ENCODE measurements at regions not wholly inside any gene's neighbourhood (a gene's known extent, or its start where the extent isn't known, plus 50 kb on each side); places are given as distances from the start of the nearest gene placed in this dataset.
"Not testable (repeated sequence)": the region's sequence is repeated elsewhere in the genome, so short reads cannot be mapped to it uniquely, and the experiment has no call there.

DNA sequence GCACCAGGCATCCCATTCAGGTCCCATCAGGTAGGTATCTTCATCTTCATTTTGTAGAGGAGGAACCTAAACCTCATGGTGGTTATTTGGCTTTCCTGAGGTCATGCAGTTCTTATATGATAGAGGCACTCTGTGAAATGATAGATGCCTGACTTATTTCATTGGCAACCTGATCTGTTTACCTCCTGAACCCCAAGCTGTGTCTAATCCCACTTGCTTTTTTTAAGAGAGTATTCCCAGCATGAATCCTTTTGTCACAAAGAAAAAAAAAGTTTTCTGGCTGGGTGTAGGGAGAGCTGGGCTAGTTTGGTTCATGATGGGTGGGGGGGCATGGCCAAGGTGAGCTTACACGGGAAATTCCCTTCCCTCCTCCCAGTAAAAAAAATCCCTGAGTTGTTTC lies 154.2 kb downstream of the TENT5C start:
- DNase-seq (ENCODE audit: low read depth) = no peak
- TF ChIP-seq, protein P1, sequence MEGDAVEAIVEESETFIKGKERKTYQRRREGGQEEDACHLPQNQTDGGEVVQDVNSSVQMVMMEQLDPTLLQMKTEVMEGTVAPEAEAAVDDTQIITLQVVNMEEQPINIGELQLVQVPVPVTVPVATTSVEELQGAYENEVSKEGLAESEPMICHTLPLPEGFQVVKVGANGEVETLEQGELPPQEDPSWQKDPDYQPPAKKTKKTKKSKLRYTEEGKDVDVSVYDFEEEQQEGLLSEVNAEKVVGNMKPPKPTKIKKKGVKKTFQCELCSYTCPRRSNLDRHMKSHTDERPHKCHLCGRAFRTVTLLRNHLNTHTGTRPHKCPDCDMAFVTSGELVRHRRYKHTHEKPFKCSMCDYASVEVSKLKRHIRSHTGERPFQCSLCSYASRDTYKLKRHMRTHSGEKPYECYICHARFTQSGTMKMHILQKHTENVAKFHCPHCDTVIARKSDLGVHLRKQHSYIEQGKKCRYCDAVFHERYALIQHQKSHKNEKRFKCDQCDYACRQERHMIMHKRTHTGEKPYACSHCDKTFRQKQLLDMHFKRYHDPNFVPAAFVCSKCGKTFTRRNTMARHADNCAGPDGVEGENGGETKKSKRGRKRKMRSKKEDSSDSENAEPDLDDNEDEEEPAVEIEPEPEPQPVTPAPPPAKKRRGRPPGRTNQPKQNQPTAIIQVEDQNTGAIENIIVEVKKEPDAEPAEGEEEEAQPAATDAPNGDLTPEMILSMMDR (IDR thresholded peaks at IDR 0.05; ENCODE audit: insufficient read depth, low read depth, low read length) = no peak
- H3K4me3 ChIP-seq (ENCODE audit: low read depth, low read length) = no peak overlapping the region

DNA sequence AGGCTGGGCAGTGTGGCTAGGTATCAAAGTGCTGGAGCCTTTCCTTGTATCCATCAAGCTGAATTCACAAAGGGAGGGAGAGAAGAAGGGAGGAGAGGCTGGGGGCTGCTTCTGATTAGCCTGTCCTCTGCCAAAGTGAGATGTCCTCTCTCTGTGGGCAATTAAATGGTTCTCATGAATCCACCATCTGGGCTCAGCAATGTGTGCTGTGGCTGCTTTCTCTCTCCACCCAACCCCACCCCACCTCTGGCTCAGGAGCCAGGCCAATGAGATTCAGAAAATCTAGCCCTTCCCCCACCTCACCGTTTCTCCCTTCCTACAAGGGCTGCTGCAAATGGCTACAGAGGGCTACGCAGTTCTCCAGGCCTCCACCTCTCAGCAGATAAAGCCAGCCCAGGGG lies 154.6 kb downstream of the TENT5C start:
- TF ChIP-seq, protein P1 (IDR thresholded peaks at IDR 0.05; ENCODE audit: insufficient read depth, low read depth, low read length) = no peak
- DNase-seq (ENCODE audit: low read depth) = no peak
- H3K4me3 ChIP-seq (ENCODE audit: low read depth, low read length) = no peak overlapping the region

DNA sequence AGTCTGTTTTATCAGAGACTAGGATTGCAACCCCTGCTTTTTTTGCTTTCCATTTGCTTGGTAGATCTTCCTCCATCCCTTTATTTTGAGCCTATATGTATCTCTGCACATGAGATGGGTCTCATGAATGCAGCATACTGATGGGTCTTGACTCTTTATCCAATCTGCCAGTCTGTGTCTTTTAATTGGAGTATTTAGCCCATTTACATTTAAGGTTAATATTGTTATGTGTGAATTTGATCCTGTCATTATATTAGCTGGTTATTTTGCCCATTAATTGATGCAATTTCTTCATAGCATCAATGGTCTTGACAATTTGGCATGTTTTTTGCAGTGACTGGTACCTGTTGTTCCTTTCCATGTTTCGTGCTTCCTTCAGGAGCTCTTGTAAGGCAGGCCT lies 161.7 kb downstream of the GDAP2 start:
- not testable (repeated sequence) for DNase-seq (ENCODE audit: low read depth); H3K4me3 ChIP-seq (ENCODE audit: low read depth, low read length)

DNA sequence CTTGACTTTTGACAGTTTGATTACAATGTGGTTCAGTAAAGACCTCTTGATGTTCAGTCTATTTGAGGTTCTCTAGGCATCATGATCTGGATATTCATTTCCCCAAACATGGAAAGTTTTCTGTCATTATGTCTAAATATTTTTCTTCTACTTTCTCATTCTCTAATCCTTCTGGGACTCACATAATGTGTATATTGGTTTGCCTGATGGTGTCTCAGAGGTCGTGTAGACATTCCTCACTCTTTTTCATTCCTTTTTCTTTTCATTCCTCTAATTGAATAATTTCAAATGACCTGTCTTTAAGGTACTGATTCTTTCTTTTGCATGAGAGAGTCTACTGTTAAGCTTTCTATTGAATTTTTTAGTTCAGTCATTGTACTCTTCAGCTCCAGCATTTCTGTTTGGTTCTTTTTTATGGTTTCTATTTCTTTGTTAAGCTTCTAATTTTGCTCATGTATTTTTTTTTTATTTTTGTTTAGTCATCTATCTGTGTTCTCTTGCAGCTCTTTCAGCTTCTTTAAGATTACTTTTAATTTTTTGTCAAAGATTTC lies 158.4 kb downstream of the GDAP2 start:
- no peak for DNase-seq (ENCODE audit: low read depth)
- TF ChIP-seq, protein P1 (IDR thresholded peaks at IDR 0.05; ENCODE audit: insufficient read depth, low read depth, low read length) = no peak
- no peak overlapping the region for H3K4me3 ChIP-seq (ENCODE audit: low read depth, low read length)

DNA sequence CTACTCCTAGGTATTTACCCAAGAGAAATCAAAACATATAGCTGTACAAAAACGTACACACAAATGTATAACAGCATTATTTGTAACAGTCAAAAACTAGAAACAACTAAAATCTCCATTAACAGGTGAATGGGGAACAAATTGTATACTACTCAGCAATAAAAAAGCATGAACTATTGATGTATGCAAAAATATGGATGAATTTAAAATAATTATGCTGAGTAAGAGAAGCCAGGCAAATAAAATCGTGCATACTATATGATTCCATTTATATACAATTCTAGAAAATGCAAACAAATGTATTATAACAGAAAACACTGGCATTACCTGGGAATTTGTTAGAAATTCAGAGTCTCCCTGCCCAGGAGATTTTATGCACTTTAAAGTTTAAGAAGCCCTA lies 150.1 kb downstream of the GDAP2 start:
- DNase-seq (ENCODE audit: low read depth) = no peak
- TF ChIP-seq, protein P1 (IDR thresholded peaks at IDR 0.05; ENCODE audit: insufficient read depth, low read depth, low read length) = no peak
- H3K4me3 ChIP-seq (ENCODE audit: low read depth, low read length) = no peak overlapping the region

DNA sequence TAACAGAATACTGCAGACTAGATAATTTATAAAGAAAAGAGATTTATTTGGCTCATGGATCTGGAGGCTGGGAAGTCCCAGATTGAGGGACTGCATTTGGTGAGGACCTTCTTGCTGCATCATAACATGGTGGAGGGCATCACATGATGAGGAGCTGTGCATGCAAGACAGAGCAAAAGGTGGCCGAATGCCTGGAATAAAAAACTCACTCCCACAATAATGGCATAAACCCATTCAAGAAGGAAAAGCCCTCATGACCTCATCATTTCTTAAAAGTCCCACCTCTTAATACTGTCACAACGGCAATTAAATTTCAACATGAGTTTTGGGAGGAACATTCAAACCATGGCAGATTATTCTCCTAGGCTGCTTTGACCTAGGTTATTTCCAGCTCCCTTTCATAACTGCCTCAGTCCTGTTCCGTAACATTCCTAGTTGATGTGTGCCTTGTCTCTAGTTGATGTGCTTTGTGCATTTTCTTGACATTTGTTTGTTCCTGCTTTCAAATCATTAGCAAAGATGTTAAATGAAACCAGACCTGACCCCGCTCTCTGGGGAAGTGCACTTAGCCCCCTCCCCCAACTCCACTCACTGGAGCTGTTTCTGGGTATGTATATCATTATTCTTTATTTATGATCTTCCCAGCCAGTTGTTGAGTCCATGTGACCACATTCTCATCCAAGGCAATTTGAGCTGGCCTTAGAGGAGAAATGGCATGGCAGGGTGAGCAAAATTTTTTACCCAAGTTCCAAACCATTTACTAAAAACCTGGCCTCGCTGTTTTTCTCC lies 148.5 kb downstream of the GDAP2 start:
- no peak overlapping the region for H3K4me3 ChIP-seq (ENCODE audit: low read depth, low read length)
- TF ChIP-seq, protein P1 (IDR thresholded peaks at IDR 0.05; ENCODE audit: insufficient read depth, low read depth, low read length) = no peak
- peak; percentile 66 for DNase-seq (ENCODE audit: low read depth)

DNA sequence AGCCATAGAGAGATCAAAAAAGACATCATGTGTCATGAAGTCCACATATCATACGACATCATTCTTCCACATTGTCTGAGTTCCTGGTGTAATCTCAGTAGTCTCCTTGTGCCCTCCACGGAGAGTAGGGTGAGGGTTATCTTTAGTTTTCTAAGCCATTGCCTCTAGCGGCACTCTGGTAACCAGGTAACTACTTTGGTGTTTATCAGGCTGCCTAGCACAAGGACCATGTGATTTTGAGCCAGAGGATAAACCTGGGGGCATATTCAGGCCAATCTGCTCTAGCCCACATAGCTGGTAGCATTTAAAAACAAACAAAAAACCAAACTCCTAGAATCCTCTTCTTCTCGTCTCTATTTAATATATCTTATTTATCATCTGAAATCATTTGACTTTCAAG lies 147.4 kb downstream of the GDAP2 start:
- TF ChIP-seq, protein P1 (IDR thresholded peaks at IDR 0.05; ENCODE audit: insufficient read depth, low read depth, low read length) = no peak
- no peak overlapping the region for H3K4me3 ChIP-seq (ENCODE audit: low read depth, low read length)
- DNase-seq (ENCODE audit: low read depth) = no peak
